ENCODE measurements at regions not wholly inside any gene's neighbourhood (a gene's known extent, or its start where the extent isn't known, plus 50 kb on each side); places are given as distances from the start of the nearest gene placed in this dataset.
"Not testable (repeated sequence)": the region's sequence is repeated elsewhere in the genome, so short reads cannot be mapped to it uniquely, and the experiment has no call there.

- TF ChIP-seq EZH2 (IDR thresholded peaks at IDR 0.05) = no peak
- no peak for TF ChIP-seq POLR2AphosphoS5 (IDR thresholded peaks at IDR 0.05; ENCODE audit: borderline replicate concordance, low read depth, low read length)
- TF ChIP-seq FOXP2 (optimal IDR thresholded peaks at IDR 0.05; ENCODE audit: control extremely low read depth, extremely low read length, insufficient read depth) = no peak
Observed at GRCh38 chr5:123710031-123710430, 198.1 kb downstream of the CSNK1G3 start.

GRCh38 chr5:123709422-123709821 is 197.4 kb downstream of the CSNK1G3 start:
- no peak overlapping the region for H3K27ac ChIP-seq

More at GRCh38 chr5:123710031-123710430, 198.1 kb downstream of the CSNK1G3 start:
- DNase-seq (ENCODE audit: low read depth, low spot score) = no peak
- H3K36me3 ChIP-seq (ENCODE audit: insufficient read depth, low read length) = no peaks in the 10 kb centered on the region
- H3K4me3 ChIP-seq = no peak overlapping the region
- H3K9ac ChIP-seq (ENCODE audit: insufficient read length) = no peak overlapping the region
- H3K27ac ChIP-seq = no peak overlapping the region
- no peaks in the 10 kb centered on the region for H3K9me3 ChIP-seq (ENCODE audit: low read depth, low read length)

GRCh38 chr5:123708074-123708806 is 196.3 kb downstream of the CSNK1G3 start:
- Histone ChIP-seq H3K9me3 (ENCODE audit: low read depth, low read length) (no peaks in the 10 kb centered on the region), H3K36me3 (ENCODE audit: insufficient read depth, low read length) (no peaks in the 10 kb centered on the region), H3K4me3 (no peak overlapping the region), H3K9ac (ENCODE audit: insufficient read length) (no peak overlapping the region), H3K27ac (no peak overlapping the region)
- TF ChIP-seq FOXP2 (optimal IDR thresholded peaks at IDR 0.05; ENCODE audit: control extremely low read depth, extremely low read length, insufficient read depth) (no peak), EZH2 (IDR thresholded peaks at IDR 0.05) (no peak), POLR2AphosphoS5 (IDR thresholded peaks at IDR 0.05; ENCODE audit: borderline replicate concordance, low read depth, low read length) (no peak)
- no peak for DNase-seq (ENCODE audit: low read depth, low spot score)

More at GRCh38 chr5:123709422-123709821, 197.4 kb downstream of the CSNK1G3 start:
- Histone ChIP-seq H3K9me3 (ENCODE audit: low read depth, low read length) (no peaks in the 10 kb centered on the region), H3K36me3 (ENCODE audit: insufficient read depth, low read length) (no peaks in the 10 kb centered on the region), H3K4me3 (no peak overlapping the region), H3K9ac (ENCODE audit: insufficient read length) (no peak overlapping the region)
- DNase-seq (ENCODE audit: low read depth, low spot score) = no peak
- TF ChIP-seq POLR2AphosphoS5 (IDR thresholded peaks at IDR 0.05; ENCODE audit: borderline replicate concordance, low read depth, low read length) (no peak), FOXP2 (optimal IDR thresholded peaks at IDR 0.05; ENCODE audit: control extremely low read depth, extremely low read length, insufficient read depth) (no peak), EZH2 (IDR thresholded peaks at IDR 0.05) (no peak)

GRCh38 chr5:123706531-123706930 is 194.6 kb downstream of the CSNK1G3 start:
- TF ChIP-seq POLR2AphosphoS5 (IDR thresholded peaks at IDR 0.05; ENCODE audit: borderline replicate concordance, low read depth, low read length) (no peak), FOXP2 (optimal IDR thresholded peaks at IDR 0.05; ENCODE audit: control extremely low read depth, extremely low read length, insufficient read depth) (no peak), EZH2 (IDR thresholded peaks at IDR 0.05) (no peak)
- Histone ChIP-seq H3K4me3 (no peak overlapping the region), H3K36me3 (ENCODE audit: insufficient read depth, low read length) (no peaks in the 10 kb centered on the region), H3K27ac (no peak overlapping the region), H3K9ac (ENCODE audit: insufficient read length) (no peak overlapping the region), H3K9me3 (ENCODE audit: low read depth, low read length) (no peaks in the 10 kb centered on the region)
- DNase-seq (ENCODE audit: low read depth, low spot score) = no peak

GRCh38 chr5:123705741-123706140 is 193.8 kb downstream of the CSNK1G3 start:
- DNase-seq (ENCODE audit: low read depth, low spot score) = no peak
- Histone ChIP-seq H3K9me3 (ENCODE audit: low read depth, low read length) (no peaks in the 10 kb centered on the region), H3K36me3 (ENCODE audit: insufficient read depth, low read length) (no peaks in the 10 kb centered on the region), H3K9ac (ENCODE audit: insufficient read length) (no peak overlapping the region), H3K27ac (no peak overlapping the region), H3K4me3 (no peak overlapping the region)
- TF ChIP-seq FOXP2 (optimal IDR thresholded peaks at IDR 0.05; ENCODE audit: control extremely low read depth, extremely low read length, insufficient read depth) (no peak), POLR2AphosphoS5 (IDR thresholded peaks at IDR 0.05; ENCODE audit: borderline replicate concordance, low read depth, low read length) (no peak), EZH2 (IDR thresholded peaks at IDR 0.05) (no peak)

GRCh38 chr5:123701511-123702200 is 189.7 kb downstream of the CSNK1G3 start:
- H3K9ac ChIP-seq (ENCODE audit: insufficient read length) = no peak overlapping the region
- no peak overlapping the region for H3K27ac ChIP-seq

GRCh38 chr5:123700624-123701287 is 188.8 kb downstream of the CSNK1G3 start:
- no peak for DNase-seq (ENCODE audit: low read depth, low spot score)
- no peak overlapping the region for H3K4me3 ChIP-seq
- H3K9ac ChIP-seq (ENCODE audit: insufficient read length) = no peak overlapping the region

More at GRCh38 chr5:123701511-123702200, 189.7 kb downstream of the CSNK1G3 start:
- TF ChIP-seq POLR2AphosphoS5 (IDR thresholded peaks at IDR 0.05; ENCODE audit: borderline replicate concordance, low read depth, low read length) (no peak), FOXP2 (optimal IDR thresholded peaks at IDR 0.05; ENCODE audit: control extremely low read depth, extremely low read length, insufficient read depth) (no peak)
- H3K4me3 ChIP-seq = no peak overlapping the region
- H3K36me3 ChIP-seq (ENCODE audit: insufficient read depth, low read length) = no peaks in the 10 kb centered on the region
- DNase-seq (ENCODE audit: low read depth, low spot score) = no peak
- H3K9me3 ChIP-seq (ENCODE audit: low read depth, low read length) = no peaks in the 10 kb centered on the region

GRCh38 chr5:123699571-123699970 is 187.6 kb downstream of the CSNK1G3 start:
- no peak for TF ChIP-seq POLR2AphosphoS5 (IDR thresholded peaks at IDR 0.05; ENCODE audit: borderline replicate concordance, low read depth, low read length)
- no peak for TF ChIP-seq EZH2 (IDR thresholded peaks at IDR 0.05)
- no peak for TF ChIP-seq FOXP2 (optimal IDR thresholded peaks at IDR 0.05; ENCODE audit: control extremely low read depth, extremely low read length, insufficient read depth)
- no peaks in the 10 kb centered on the region for H3K9me3 ChIP-seq (ENCODE audit: low read depth, low read length)
- H3K27ac ChIP-seq = no peak overlapping the region
- no peak overlapping the region for H3K4me3 ChIP-seq
- H3K9ac ChIP-seq (ENCODE audit: insufficient read length) = no peak overlapping the region
- no peaks in the 10 kb centered on the region for H3K36me3 ChIP-seq (ENCODE audit: insufficient read depth, low read length)
- DNase-seq (ENCODE audit: low read depth, low spot score) = no peak

More at GRCh38 chr5:123700624-123701287, 188.8 kb downstream of the CSNK1G3 start:
- TF ChIP-seq EZH2 (IDR thresholded peaks at IDR 0.05) = no peak
- TF ChIP-seq POLR2AphosphoS5 (IDR thresholded peaks at IDR 0.05; ENCODE audit: borderline replicate concordance, low read depth, low read length) = no peak
- no peak for TF ChIP-seq FOXP2 (optimal IDR thresholded peaks at IDR 0.05; ENCODE audit: control extremely low read depth, extremely low read length, insufficient read depth)
- Histone ChIP-seq H3K9me3 (ENCODE audit: low read depth, low read length) (no peaks in the 10 kb centered on the region), H3K27ac (no peak overlapping the region), H3K36me3 (ENCODE audit: insufficient read depth, low read length) (no peaks in the 10 kb centered on the region)

- H3K4me3 ChIP-seq; H3K27ac ChIP-seq; DNase-seq (ENCODE audit: low read depth, low spot score); H3K9me3 ChIP-seq (ENCODE audit: low read depth, low read length); H3K36me3 ChIP-seq (ENCODE audit: insufficient read depth, low read length); H3K9ac ChIP-seq (ENCODE audit: insufficient read length): not testable (repeated sequence)
Observed at GRCh38 chr5:123698937-123699336, 187.0 kb downstream of the CSNK1G3 start.
